ENCODE measurements at regions not wholly inside any gene's neighbourhood (a gene's known extent, or its start where the extent isn't known, plus 50 kb on each side); places are given as distances from the start of the nearest gene placed in this dataset.

GRCh38 chr21:41086569-41086968 lies 81.4 kb upstream of the BACE2 start:
- Histone ChIP-seq H3K36me3 (ENCODE audit: control insufficient read depth in 1 of 2, insufficient read depth in 2 of 2, low read length in 2 of 2) (no peaks in the 10 kb centered on the region), H3K4me3 (ENCODE audit: low read depth in 1 of 2, low read length in 2 of 2) (no peak overlapping the region), H3K27me3 (ENCODE audit: low read depth, low read length) (no peaks in the 10 kb centered on the region), H3K9me3 (ENCODE audit: control insufficient read depth in 1 of 2, low read length in 2 of 2) (no peaks in the 10 kb centered on the region), H3K4me1 (ENCODE audit: control insufficient read depth in 1 of 2, insufficient read depth in 2 of 2, low read length in 2 of 2) (no peaks in the 10 kb centered on the region), H3K27ac (ENCODE audit: low read length) (no peak overlapping the region)

DNA sequence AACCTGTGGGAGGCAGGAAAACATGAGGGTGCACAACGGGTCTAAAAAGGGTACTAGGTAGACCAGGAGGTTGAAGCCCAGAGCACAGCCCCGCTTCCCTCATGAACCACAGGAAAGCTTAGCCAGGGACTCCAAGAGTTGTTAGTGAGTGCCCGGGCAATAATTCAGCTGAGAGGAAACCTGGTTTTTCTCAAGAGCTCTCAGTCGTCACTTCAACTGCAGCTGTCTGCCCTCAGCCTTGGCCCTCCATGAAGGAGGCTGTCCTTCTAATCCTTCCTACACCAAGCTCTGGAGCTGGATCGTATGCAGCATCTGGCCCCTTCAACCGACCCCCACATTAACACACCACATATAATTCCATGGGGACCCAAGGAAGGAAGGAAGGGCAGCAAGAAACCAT lies 77.0 kb upstream of the BACE2 start:
- H3K9me3 ChIP-seq (ENCODE audit: control insufficient read depth in 1 of 2, low read length in 2 of 2), result no peaks in the 10 kb centered on the region

DNA sequence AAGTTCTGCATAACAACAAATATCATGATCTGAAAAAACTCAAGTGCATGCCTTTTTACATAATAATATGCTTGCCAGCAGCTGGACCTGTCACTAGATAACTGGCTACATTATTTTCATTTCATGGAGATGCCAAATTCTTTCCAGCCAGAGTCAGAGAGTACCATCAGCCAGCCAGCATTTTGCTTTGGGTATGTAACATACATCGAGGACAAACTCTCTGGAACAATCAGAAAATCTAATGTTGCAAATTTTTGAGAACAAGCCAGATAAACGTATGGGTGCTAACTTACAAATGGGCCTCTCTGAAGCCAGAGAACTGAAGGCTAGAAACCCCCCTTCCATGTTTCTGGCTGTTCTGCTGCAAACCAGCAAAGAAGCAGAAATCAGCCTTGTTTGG lies 76.3 kb upstream of the BACE2 start:
- no peaks in the 10 kb centered on the region for H3K36me3 ChIP-seq (ENCODE audit: control insufficient read depth in 1 of 2, insufficient read depth in 2 of 2, low read length in 2 of 2)
- H3K27ac ChIP-seq (ENCODE audit: low read length), result no peak overlapping the region
- H3K4me3 ChIP-seq (ENCODE audit: low read depth in 1 of 2, low read length in 2 of 2), result no peak overlapping the region
- H3K9me3 ChIP-seq (ENCODE audit: control insufficient read depth in 1 of 2, low read length in 2 of 2), result no peaks in the 10 kb centered on the region
- no peaks in the 10 kb centered on the region for H3K27me3 ChIP-seq (ENCODE audit: low read depth, low read length)
- H3K4me1 ChIP-seq (ENCODE audit: control insufficient read depth in 1 of 2, insufficient read depth in 2 of 2, low read length in 2 of 2), result no peaks in the 10 kb centered on the region

More for the DNA sequence above, 77.0 kb upstream of the BACE2 start:
- Histone ChIP-seq H3K4me3 (ENCODE audit: low read depth in 1 of 2, low read length in 2 of 2) (no peak overlapping the region), H3K27ac (ENCODE audit: low read length) (no peak overlapping the region), H3K4me1 (ENCODE audit: control insufficient read depth in 1 of 2, insufficient read depth in 2 of 2, low read length in 2 of 2) (no peaks in the 10 kb centered on the region), H3K36me3 (ENCODE audit: control insufficient read depth in 1 of 2, insufficient read depth in 2 of 2, low read length in 2 of 2) (no peaks in the 10 kb centered on the region), H3K27me3 (ENCODE audit: low read depth, low read length) (no peaks in the 10 kb centered on the region)

GRCh38 chr21:41092312-41092711 lies 75.6 kb upstream of the BACE2 start:
- Histone ChIP-seq H3K36me3 (ENCODE audit: control insufficient read depth in 1 of 2, insufficient read depth in 2 of 2, low read length in 2 of 2) (no peaks in the 10 kb centered on the region), H3K4me3 (ENCODE audit: low read depth in 1 of 2, low read length in 2 of 2) (no peak overlapping the region), H3K4me1 (ENCODE audit: control insufficient read depth in 1 of 2, insufficient read depth in 2 of 2, low read length in 2 of 2) (no peaks in the 10 kb centered on the region), H3K9me3 (ENCODE audit: control insufficient read depth in 1 of 2, low read length in 2 of 2) (no peaks in the 10 kb centered on the region), H3K27ac (ENCODE audit: low read length) (no peak overlapping the region), H3K27me3 (ENCODE audit: low read depth, low read length) (no peaks in the 10 kb centered on the region)

DNA sequence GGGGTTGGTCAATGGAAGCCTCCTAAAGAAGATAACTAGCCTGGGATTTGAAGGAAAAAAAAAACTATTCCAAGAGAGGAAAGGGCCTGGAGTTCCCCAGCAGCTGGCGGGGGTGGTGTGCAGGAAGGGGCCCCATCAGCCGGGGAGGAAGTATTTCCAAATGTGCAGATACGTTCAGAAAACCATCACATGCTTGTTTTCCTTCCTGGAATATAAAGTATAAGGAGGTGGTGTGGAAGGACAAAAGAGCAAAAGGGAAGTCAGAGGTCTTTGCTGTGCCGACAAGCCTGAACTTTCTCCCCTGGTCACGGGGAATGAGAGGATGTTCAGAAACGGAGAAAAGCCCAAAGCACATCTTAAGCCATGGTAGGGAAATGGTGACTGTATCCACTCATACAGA lies 72.0 kb upstream of the BACE2 start:
- Histone ChIP-seq H3K4me3 (ENCODE audit: low read depth in 1 of 2, low read length in 2 of 2) (no peak overlapping the region), H3K36me3 (ENCODE audit: control insufficient read depth in 1 of 2, insufficient read depth in 2 of 2, low read length in 2 of 2) (no peaks in the 10 kb centered on the region), H3K4me1 (ENCODE audit: control insufficient read depth in 1 of 2, insufficient read depth in 2 of 2, low read length in 2 of 2) (no peaks in the 10 kb centered on the region), H3K27me3 (ENCODE audit: low read depth, low read length) (no peaks in the 10 kb centered on the region), H3K9me3 (ENCODE audit: control insufficient read depth in 1 of 2, low read length in 2 of 2) (no peaks in the 10 kb centered on the region), H3K27ac (ENCODE audit: low read length) (no peak overlapping the region)

DNA sequence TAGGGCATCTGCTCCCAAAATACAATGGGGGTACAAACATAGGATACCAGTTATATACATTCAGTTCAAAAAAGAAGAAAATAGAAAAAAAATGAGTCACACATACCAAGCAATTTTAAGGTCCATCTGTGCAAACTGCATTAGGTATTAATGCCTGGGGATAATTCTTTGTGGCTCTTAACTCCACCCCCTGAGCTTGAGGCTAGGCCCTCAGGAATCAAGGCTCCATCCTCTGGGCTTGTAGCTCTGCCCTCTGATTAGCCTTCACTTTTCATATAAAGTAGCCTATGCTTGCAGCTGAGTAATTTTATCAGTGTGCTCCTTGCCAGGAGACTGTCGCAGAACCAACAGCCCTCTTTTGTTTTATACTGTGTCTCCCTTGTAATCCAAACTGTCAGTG lies 69.9 kb upstream of the BACE2 start:
- H3K4me1 ChIP-seq (ENCODE audit: control insufficient read depth in 1 of 2, insufficient read depth in 2 of 2, low read length in 2 of 2), result peaks cover 0 to 4% of the 10 kb centered on the region in 2 donors
- no peak overlapping the region for H3K27ac ChIP-seq (ENCODE audit: low read length)
- H3K9me3 ChIP-seq (ENCODE audit: control insufficient read depth in 1 of 2, low read length in 2 of 2), result no peaks in the 10 kb centered on the region
- no peaks in the 10 kb centered on the region for H3K27me3 ChIP-seq (ENCODE audit: low read depth, low read length)
- H3K4me3 ChIP-seq (ENCODE audit: low read depth in 1 of 2, low read length in 2 of 2), result no peak overlapping the region
- no peaks in the 10 kb centered on the region for H3K36me3 ChIP-seq (ENCODE audit: control insufficient read depth in 1 of 2, insufficient read depth in 2 of 2, low read length in 2 of 2)

- H3K27ac ChIP-seq (ENCODE audit: low read length), result no peak overlapping the region
- H3K9me3 ChIP-seq (ENCODE audit: control insufficient read depth in 1 of 2, low read length in 2 of 2), result no peaks in the 10 kb centered on the region
- no peaks in the 10 kb centered on the region for H3K27me3 ChIP-seq (ENCODE audit: low read depth, low read length)
- H3K36me3 ChIP-seq (ENCODE audit: control insufficient read depth in 1 of 2, insufficient read depth in 2 of 2, low read length in 2 of 2), result no peaks in the 10 kb centered on the region
- no peak overlapping the region for H3K4me3 ChIP-seq (ENCODE audit: low read depth in 1 of 2, low read length in 2 of 2)
- peaks cover 0 to 4% of the 10 kb centered on the region in 2 donors for H3K4me1 ChIP-seq (ENCODE audit: control insufficient read depth in 1 of 2, insufficient read depth in 2 of 2, low read length in 2 of 2)
Measured at GRCh38 chr21:41098481-41099042, 69.4 kb upstream of the BACE2 start.

DNA sequence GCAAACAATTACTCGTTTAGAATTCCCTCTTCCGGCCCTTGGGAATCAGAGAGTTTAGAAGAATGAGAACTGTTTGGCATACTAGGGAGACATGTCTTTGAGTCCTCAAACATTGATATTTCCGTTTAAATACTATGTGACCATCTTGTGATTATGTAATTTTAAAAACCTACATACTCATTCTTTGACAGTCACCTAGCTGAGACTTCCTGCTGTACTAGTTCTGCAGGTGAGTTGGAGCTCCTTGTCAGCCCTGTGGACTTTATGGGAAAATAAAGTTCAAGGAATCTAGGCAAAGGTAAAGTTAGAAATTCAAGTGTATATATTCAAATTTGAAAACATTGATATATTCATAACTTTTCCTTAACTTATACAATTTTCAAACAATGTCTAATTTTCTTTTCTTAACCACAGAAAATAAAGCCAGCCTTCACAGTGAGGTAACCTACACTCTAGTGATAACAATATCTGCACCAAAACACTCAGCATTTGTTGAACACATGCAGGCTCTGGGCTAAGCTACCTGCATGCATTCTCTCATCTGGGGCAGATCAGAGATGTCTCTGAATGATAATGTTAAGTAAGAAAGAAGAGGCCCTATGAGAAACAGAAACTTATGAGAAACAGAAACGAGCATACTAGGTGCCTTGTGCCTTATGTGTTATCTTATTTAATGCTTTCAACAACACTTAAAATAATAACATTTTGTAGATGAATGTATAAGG lies 67.0 kb upstream of the BACE2 start:
- H3K27me3 ChIP-seq (ENCODE audit: low read depth, low read length), result no peaks in the 10 kb centered on the region
- H3K4me3 ChIP-seq (ENCODE audit: low read depth in 1 of 2, low read length in 2 of 2), result no peak overlapping the region
- H3K9me3 ChIP-seq (ENCODE audit: control insufficient read depth in 1 of 2, low read length in 2 of 2), result no peaks in the 10 kb centered on the region
- no peak overlapping the region for H3K27ac ChIP-seq (ENCODE audit: low read length)
- H3K36me3 ChIP-seq (ENCODE audit: control insufficient read depth in 1 of 2, insufficient read depth in 2 of 2, low read length in 2 of 2), result no peaks in the 10 kb centered on the region
- H3K4me1 ChIP-seq (ENCODE audit: control insufficient read depth in 1 of 2, insufficient read depth in 2 of 2, low read length in 2 of 2), result peaks cover 0 to 4% of the 10 kb centered on the region in 2 donors

GRCh38 chr21:41102281-41102680 lies 65.7 kb upstream of the BACE2 start:
- Histone ChIP-seq H3K27me3 (ENCODE audit: low read depth, low read length) (no peaks in the 10 kb centered on the region), H3K9me3 (ENCODE audit: control insufficient read depth in 1 of 2, low read length in 2 of 2) (no peaks in the 10 kb centered on the region), H3K36me3 (ENCODE audit: control insufficient read depth in 1 of 2, insufficient read depth in 2 of 2, low read length in 2 of 2) (no peaks in the 10 kb centered on the region), H3K27ac (ENCODE audit: low read length) (no peak overlapping the region), H3K4me1 (ENCODE audit: control insufficient read depth in 1 of 2, insufficient read depth in 2 of 2, low read length in 2 of 2) (peaks cover 0 to 4% of the 10 kb centered on the region in 2 donors), H3K4me3 (ENCODE audit: low read depth in 1 of 2, low read length in 2 of 2) (no peak overlapping the region)

DNA sequence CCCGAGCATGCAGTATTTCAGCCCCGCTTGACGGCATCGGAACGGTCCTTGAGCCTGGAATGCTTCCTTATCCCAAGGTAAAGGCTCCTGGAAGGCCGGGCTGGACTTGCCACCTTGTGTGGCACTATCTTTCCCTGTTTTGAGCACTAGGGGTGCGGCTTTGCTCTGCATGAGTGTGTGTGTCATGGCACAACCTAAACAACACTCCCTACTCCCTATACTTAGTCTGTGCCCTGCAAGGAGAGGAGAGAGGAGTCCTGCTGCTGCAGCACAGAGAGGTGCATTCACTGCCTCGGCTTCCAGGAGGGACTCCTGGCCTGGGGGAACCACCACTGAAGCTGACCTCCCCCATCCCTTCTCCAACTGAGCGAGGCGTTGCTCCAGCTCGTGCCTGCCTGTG lies 60.4 kb upstream of the BACE2 start:
- Histone ChIP-seq H3K4me3 (ENCODE audit: low read depth in 1 of 2, low read length in 2 of 2) (no peak overlapping the region), H3K9me3 (ENCODE audit: control insufficient read depth in 1 of 2, low read length in 2 of 2) (no peaks in the 10 kb centered on the region), H3K27ac (ENCODE audit: low read length) (no peak overlapping the region), H3K27me3 (ENCODE audit: low read depth, low read length) (no peaks in the 10 kb centered on the region), H3K4me1 (ENCODE audit: control insufficient read depth in 1 of 2, insufficient read depth in 2 of 2, low read length in 2 of 2) (no peaks in the 10 kb centered on the region), H3K36me3 (ENCODE audit: control insufficient read depth in 1 of 2, insufficient read depth in 2 of 2, low read length in 2 of 2) (no peaks in the 10 kb centered on the region)

DNA sequence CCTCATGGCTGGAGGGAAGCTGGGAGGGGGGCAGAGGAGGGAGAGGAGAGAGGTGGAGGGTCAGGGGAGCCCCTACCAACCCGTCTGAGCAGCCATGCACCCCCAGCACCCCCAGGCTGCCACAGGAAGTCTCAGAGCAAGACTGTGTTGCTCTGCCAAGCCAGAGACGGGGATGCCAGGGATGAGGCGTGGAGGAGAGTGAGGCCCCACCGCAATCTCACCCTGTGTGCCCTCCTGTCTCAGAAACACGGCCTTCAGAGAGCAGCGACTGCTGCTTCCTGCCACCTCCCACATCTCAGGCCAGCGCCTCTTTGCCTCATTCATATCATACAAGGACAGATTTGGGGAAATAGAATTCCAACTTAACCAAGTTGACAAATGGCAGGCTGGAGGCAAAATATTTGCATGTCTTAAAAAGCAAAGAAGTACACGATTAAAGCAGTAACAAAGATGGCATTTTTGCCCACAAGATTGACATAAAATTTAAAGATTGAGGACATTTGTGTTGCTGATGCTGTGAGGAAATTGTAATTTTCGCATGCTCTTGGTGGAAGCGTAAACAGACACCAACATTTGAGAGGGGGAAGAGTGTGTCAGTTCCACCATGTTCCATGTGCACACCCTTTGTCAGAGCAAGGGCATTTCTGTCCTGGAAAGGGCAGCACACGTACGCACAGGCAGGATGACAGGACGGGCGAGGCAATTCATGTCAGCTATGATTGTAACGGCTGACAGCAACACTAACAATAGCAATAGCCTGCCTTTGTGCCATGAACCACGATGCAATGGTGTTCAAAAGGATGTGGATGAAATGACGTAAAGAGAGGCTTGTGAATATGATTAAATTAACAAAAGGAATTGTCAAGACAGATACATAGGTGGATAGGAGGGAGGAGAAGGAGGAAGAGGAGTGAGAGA lies 59.0 kb upstream of the BACE2 start:
- H3K27me3 ChIP-seq (ENCODE audit: low read depth, low read length), result no peaks in the 10 kb centered on the region
- no peak overlapping the region for H3K27ac ChIP-seq (ENCODE audit: low read length)
- no peaks in the 10 kb centered on the region for H3K4me1 ChIP-seq (ENCODE audit: control insufficient read depth in 1 of 2, insufficient read depth in 2 of 2, low read length in 2 of 2)
- H3K9me3 ChIP-seq (ENCODE audit: control insufficient read depth in 1 of 2, low read length in 2 of 2), result no peaks in the 10 kb centered on the region
- H3K4me3 ChIP-seq (ENCODE audit: low read depth in 1 of 2, low read length in 2 of 2), result no peak overlapping the region
- H3K36me3 ChIP-seq (ENCODE audit: control insufficient read depth in 1 of 2, insufficient read depth in 2 of 2, low read length in 2 of 2), result no peaks in the 10 kb centered on the region
